HEK293T (cell line): ENCODE measurements at regions not wholly inside any gene's neighbourhood (a gene's known extent, or its start where the extent isn't known, plus 50 kb on each side); places are given as distances from the start of the nearest gene placed in this dataset.

ENCODE experiments used
- CTCF ChIA-PET: fragments of 350-600 bp; formaldehyde crosslinking; extraction: SDS; loops from one replicate; lab custom pipeline; 2021; ENCODE audit warnings: antibody characterized with exemption, inconsistent platforms; lab: Yijun Ruan, JAX
- POLR2A ChIA-PET: fragments of 350-600 bp; formaldehyde crosslinking; extraction: SDS; loops from one replicate; lab custom pipeline; 2020; ENCODE audit warnings: antibody characterized with exemption, inconsistent platforms; lab: Yijun Ruan, JAX
- DNase-seq: peaks from one replicate; pipeline ENCODE4 v3.0.0; 2012; ENCODE audit warnings: mixed read lengths; ENCODE audit errors: extremely low spot score
- ARNT ChIP-seq: fragments of 450-650 bp; IDR thresholded peaks from 2 replicates; pipeline ENCODE4 v1.6.1; 2017; ENCODE audit warnings: mild to moderate bottlenecking
- BHLHE40 ChIP-seq: fragments of 450-650 bp; IDR thresholded peaks from 2 replicates; pipeline ENCODE4 v1.6.1; 2016; ENCODE audit warnings: mild to moderate bottlenecking, moderate library complexity, borderline replicate concordance
- CTBP1 ChIP-seq: fragments of 450-650 bp; IDR thresholded peaks from 2 replicates; pipeline ENCODE4 v1.6.1; 2016; ENCODE audit warnings: borderline replicate concordance
- ELF4 ChIP-seq: fragments of 450-650 bp; IDR thresholded peaks from 2 replicates; pipeline ENCODE4 v1.6.1; 2017; ENCODE audit warnings: antibody characterized with exemption
- FOXA1 ChIP-seq: fragments of 450-650 bp; IDR thresholded peaks from 2 replicates; pipeline ENCODE4 v1.6.1; 2016; ENCODE audit warnings: mild to moderate bottlenecking
- FOXK2 ChIP-seq: fragments of 450-650 bp; IDR thresholded peaks from 2 replicates; pipeline ENCODE4 v1.6.1; 2016; ENCODE audit warnings: mild to moderate bottlenecking
- FOXM1 ChIP-seq: fragments of 450-650 bp; IDR thresholded peaks from 2 replicates; pipeline ENCODE4 v1.6.1; 2017; ENCODE audit warnings: mild to moderate bottlenecking, borderline replicate concordance
- HDGF ChIP-seq: fragments of 450-650 bp; IDR thresholded peaks from 2 replicates; pipeline ENCODE4 v1.6.1; 2017; ENCODE audit warnings: antibody characterized with exemption, borderline replicate concordance
- L3MBTL2 ChIP-seq: fragments of 450-650 bp; conservative IDR thresholded peaks from 2 replicates; pipeline ENCODE4 v1.6.1; 2016; ENCODE audit warnings: mild to moderate bottlenecking
- LEF1 ChIP-seq: fragments of 450-650 bp; IDR thresholded peaks from 2 replicates; pipeline ENCODE4 v1.6.1; 2017; ENCODE audit warnings: mild to moderate bottlenecking, borderline replicate concordance
- NFRKB ChIP-seq: fragments of 450-650 bp; IDR thresholded peaks from 2 replicates; pipeline ENCODE4 v1.6.1; 2016; ENCODE audit warnings: mild to moderate bottlenecking, moderate library complexity
- SP1 ChIP-seq: fragments of 450-650 bp; IDR thresholded peaks from 2 replicates; pipeline ENCODE4 v1.6.1; 2017
- SUZ12 ChIP-seq: fragments of 450-650 bp; IDR thresholded peaks from 2 replicates; pipeline ENCODE4 v1.6.1; 2016; ENCODE audit warnings: mild to moderate bottlenecking
- TARDBP ChIP-seq: fragments of 450-650 bp; IDR thresholded peaks from 2 replicates; pipeline ENCODE4 v1.6.1; 2016
- ZNF384 ChIP-seq: fragments of 450-650 bp; IDR thresholded peaks from 2 replicates; pipeline ENCODE4 v1.6.1; 2016
- TF ChIP-seq, protein P1 (sequence below): fragments of 450-650 bp; IDR thresholded peaks from 2 replicates; pipeline ENCODE4 v1.6.1; 2016

DNA sequence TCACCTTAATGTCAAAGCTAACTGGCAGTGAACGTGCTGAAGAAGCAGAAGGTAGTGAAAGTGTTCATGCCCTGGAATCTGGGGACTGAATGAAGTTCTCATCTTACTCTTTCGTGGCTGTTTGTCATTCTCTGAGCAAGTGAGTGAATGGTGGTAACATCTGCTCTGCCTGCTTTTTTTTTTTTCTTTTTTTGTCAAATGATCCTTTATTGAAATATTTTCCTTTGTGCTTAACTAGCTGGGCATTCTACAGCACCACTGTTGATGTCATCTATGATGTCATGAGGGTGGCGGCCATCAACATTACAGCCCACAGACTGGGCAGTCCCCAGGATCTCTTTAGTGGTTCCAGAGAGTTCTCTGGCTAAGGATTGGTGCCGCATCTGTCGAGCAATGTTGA, 65.2 kb downstream of the RIN2 start:
- ChIA-PET POLR2A (no interaction called here), CTCF (interaction anchor here (0.7 kb wide), 1 partner anchor 1195 kb away, joined by 4 read pairs; no protein-coding TSS in a partner anchor)
- TF ChIP-seq L3MBTL2 (no peak), ARNT (no peak), FOXK2 (no peak), HDGF (no peak), NFRKB (no peak), SUZ12 (no peak), LEF1 (no peak), ELF4 (no peak), FOXM1 (no peak), FOXA1 (no peak), CTBP1 (no peak), TARDBP (no peak), ZNF384 (no peak), BHLHE40 (no peak), SP1 (no peak)
- TF ChIP-seq, protein P1, sequence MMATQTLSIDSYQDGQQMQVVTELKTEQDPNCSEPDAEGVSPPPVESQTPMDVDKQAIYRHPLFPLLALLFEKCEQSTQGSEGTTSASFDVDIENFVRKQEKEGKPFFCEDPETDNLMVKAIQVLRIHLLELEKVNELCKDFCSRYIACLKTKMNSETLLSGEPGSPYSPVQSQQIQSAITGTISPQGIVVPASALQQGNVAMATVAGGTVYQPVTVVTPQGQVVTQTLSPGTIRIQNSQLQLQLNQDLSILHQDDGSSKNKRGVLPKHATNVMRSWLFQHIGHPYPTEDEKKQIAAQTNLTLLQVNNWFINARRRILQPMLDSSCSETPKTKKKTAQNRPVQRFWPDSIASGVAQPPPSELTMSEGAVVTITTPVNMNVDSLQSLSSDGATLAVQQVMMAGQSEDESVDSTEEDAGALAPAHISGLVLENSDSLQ, result no peak
- DNase-seq, result no peak

DNA sequence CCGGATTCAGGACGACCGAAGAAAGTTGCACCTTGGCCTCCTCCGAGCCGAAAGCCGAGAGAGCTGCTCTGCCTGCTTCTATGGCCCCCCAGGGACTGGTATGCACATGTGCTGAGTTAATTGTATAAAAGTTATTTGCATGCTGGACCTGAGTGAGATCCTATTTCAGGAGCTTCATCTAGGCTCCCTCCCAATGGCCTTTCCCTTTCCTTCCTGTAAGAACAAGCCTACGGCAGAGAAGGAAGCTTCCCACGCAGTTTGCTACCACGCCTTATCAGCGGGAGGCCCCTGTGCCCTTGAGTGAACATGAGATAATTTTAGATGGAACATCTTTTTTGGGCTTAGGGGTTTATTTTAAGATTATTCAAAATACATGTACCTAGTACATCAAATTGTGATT, 65.9 kb downstream of the RIN2 start:
- CTCF ChIA-PET, result no interaction called here
- POLR2A ChIA-PET, result no interaction called here
- DNase-seq, result no peak
- no peak for TF ChIP-seq CTBP1
- no peak for TF ChIP-seq ZNF384
- no peak for TF ChIP-seq FOXA1
- TF ChIP-seq, protein P1, result no peak
- no peak for TF ChIP-seq NFRKB
- no peak for TF ChIP-seq FOXK2
- TF ChIP-seq TARDBP, result no peak
- no peak for TF ChIP-seq FOXM1
- TF ChIP-seq SUZ12, result no peak
- no peak for TF ChIP-seq HDGF
- no peak for TF ChIP-seq LEF1

DNA sequence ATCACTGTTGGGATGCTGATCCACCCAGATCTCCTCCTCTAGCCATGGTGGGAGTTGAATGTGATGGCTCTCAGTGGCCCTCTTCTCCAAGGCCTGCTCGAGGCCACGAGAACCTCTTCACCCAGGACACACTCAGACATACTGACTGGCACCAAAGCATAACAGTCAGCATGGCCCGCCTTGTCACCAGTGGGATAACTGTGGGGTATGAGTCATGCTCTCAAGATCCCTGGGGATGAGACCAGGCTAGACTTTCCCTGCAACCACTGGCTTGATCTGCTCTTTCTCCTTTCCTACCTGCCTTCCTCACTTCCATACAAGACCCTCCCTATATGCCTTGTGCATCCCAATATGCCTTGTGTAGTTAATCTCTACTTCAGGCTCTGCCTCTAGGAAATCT, 66.8 kb downstream of the RIN2 start:
- DNase-seq, result no peak
- ChIA-PET POLR2A (no interaction called here), CTCF (no interaction called here)
- TF ChIP-seq NFRKB (no peak), CTBP1 (no peak), FOXA1 (no peak), ELF4 (no peak), ARNT (no peak), ZNF384 (no peak), LEF1 (no peak), HDGF (no peak), TARDBP (no peak), L3MBTL2 (no peak), SP1 (no peak), FOXM1 (no peak)
- TF ChIP-seq, protein P1, result no peak

DNA sequence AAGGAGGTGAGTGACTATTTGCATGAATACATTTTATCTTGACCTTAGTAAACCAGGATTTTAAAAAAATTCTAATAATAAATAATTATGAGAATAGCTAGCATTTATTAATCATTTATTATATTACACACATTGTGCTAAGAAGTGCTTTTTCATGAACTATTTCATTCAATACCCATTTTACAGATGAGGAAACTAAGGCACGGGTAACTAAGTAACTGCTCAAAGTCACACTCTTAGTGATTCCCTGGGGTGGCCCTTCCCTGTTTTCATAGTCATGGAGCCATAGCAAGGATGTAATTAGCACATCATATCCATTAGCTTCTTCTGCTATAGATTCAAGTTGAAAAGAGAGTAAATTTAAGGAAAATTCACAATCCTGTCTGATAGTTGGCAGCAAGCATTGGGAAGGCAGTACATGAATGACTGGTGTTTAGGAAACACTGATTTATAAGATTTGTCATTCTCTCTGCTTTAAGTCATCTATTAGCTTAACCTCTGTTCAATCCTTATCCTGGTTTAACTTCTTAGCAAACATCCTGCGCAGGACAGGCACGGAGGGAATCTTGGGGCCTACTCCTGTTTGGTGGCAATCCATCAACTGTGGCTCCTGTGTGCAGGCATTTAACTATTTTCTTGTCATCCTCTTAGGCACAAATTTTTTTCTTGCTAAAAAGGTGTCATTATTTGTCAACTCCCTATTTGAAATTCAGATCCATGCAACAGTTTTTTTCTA, 68.3 kb downstream of the RIN2 start:
- DNase-seq, result no peak
- TF ChIP-seq HDGF, result no peak
- TF ChIP-seq FOXM1, result no peak
- no peak for TF ChIP-seq CTBP1
- no peak for TF ChIP-seq TARDBP
- TF ChIP-seq SUZ12, result no peak
- no peak for TF ChIP-seq ZNF384
- no peak for TF ChIP-seq FOXK2
- TF ChIP-seq ARNT, result no peak
- TF ChIP-seq L3MBTL2, result no peak
- no peak for TF ChIP-seq BHLHE40
- no peak for TF ChIP-seq LEF1
- TF ChIP-seq ELF4, result no peak
- TF ChIP-seq SP1, result no peak
- no peak for TF ChIP-seq FOXA1
- POLR2A ChIA-PET, result interaction anchor here (1.1 to 1.2 kb wide), 2 partner anchors 11 to 30 kb away, joined by 3 read pairs; no protein-coding TSS in a partner anchor
- CTCF ChIA-PET, result no interaction called here

DNA sequence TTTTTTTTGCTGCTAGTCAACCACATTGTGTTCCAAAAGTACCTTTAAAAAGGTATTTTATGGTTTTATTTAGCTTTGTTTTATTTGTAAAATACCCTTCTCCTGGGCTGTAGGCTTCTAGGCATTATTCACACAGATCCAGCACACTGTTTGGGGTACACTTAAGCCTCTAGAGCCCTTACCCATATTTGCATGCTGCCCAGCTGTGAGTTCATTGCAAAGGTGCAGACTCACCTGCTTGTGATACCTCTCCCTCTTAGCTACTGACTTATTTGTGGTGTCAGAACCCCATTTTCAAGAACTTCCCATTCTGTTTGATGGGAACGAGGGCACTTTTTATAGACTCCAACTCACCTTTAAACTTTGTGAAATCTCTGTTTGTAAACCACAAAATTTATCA, 69.8 kb downstream of the RIN2 start:
- TF ChIP-seq SP1 (no peak), ZNF384 (no peak), NFRKB (no peak), ARNT (no peak), LEF1 (no peak), FOXA1 (no peak), SUZ12 (no peak), L3MBTL2 (no peak), ELF4 (no peak)
- TF ChIP-seq, protein P1, result no peak
- no peak for DNase-seq
- POLR2A ChIA-PET, result interaction anchor here (1.1 kb wide), 1 partner anchor 13 kb away, joined by 3 read pairs; no protein-coding TSS in a partner anchor
- CTCF ChIA-PET, result no interaction called here
